ACC112 (cell line): ENCODE measurements at regions not wholly inside any gene's neighbourhood (a gene's known extent, or its start where the extent isn't known, plus 50 kb on each side); places are given as distances from the start of the nearest gene placed in this dataset.

Experiments
- H2AFZ ChIP-seq: fragments of 200-600 bp; sonication (generic); one replicate; pipeline ENCODE4 v1.6.0; 2017; ENCODE audit warnings: antibody characterized with exemption, low read length; ENCODE audit not compliant: unreplicated experiment
- H3K27ac ChIP-seq: fragments of 200-600 bp; sonication (generic); 2 replicates; pipeline ENCODE4 v1.5.1; 2014; ENCODE audit warnings: low read depth, mild to moderate bottlenecking, antibody characterized with exemption, low read length, moderate library complexity
- H3K27me3 ChIP-seq: fragments of 200-600 bp; sonication (generic); 2 replicates; pipeline ENCODE4 v1.6.1; 2014; ENCODE audit warnings: mild to moderate bottlenecking, antibody characterized with exemption, low read length, moderate library complexity, mixed read lengths; ENCODE audit not compliant: insufficient read depth
- H3K36me3 ChIP-seq: fragments of 200-600 bp; sonication (generic); 2 replicates; pipeline ENCODE4 v1.6.1; 2016; ENCODE audit warnings: mild to moderate bottlenecking, antibody characterized with exemption, low read length, moderate library complexity, mixed read lengths; ENCODE audit not compliant: insufficient read depth
- H3K4me1 ChIP-seq: fragments of 200-600 bp; sonication (generic); one replicate; pipeline ENCODE4 v1.6.1; 2016; ENCODE audit warnings: low read length, mixed read lengths; ENCODE audit not compliant: insufficient read depth, unreplicated experiment, control insufficient read depth
- H3K4me3 ChIP-seq: fragments of 200-600 bp; sonication (generic); 2 replicates; pipeline ENCODE4 v1.5.1; 2014; ENCODE audit warnings: mild to moderate bottlenecking, low read depth, low read length
- H3K79me2 ChIP-seq: fragments of 200-600 bp; sonication (generic); one replicate; pipeline ENCODE4 v1.6.0; 2016; ENCODE audit warnings: low read length; ENCODE audit not compliant: control insufficient read depth, unreplicated experiment, insufficient read depth

DNA sequence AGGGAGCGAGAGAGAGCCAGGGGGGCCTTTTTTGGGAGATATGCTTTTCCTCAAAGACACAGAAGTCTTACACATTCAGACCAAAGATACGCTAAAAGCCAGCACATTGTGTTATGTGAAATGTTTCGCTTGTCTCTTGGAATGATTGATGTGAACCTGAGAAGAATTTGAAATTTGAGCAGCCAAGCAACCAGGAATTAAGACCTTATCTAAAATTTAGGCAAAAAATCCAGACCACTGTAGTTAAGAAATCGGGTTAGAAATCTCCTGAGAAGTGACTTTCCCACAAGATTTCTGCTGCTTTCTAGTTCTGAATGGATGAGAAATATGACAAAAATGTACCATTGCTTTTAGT lies 223.2 kb upstream of the GMDS start:
- no peak overlapping the region for H3K4me3 ChIP-seq
- H3K79me2 ChIP-seq, result no peaks in the 10 kb centered on the region
- no peaks in the 10 kb centered on the region for H3K4me1 ChIP-seq
- H2AFZ ChIP-seq, result no peak overlapping the region
- no peak overlapping the region for H3K27ac ChIP-seq
- peaks cover 54% of the 10 kb centered on the region for H3K27me3 ChIP-seq
- no peaks in the 10 kb centered on the region for H3K36me3 ChIP-seq

DNA sequence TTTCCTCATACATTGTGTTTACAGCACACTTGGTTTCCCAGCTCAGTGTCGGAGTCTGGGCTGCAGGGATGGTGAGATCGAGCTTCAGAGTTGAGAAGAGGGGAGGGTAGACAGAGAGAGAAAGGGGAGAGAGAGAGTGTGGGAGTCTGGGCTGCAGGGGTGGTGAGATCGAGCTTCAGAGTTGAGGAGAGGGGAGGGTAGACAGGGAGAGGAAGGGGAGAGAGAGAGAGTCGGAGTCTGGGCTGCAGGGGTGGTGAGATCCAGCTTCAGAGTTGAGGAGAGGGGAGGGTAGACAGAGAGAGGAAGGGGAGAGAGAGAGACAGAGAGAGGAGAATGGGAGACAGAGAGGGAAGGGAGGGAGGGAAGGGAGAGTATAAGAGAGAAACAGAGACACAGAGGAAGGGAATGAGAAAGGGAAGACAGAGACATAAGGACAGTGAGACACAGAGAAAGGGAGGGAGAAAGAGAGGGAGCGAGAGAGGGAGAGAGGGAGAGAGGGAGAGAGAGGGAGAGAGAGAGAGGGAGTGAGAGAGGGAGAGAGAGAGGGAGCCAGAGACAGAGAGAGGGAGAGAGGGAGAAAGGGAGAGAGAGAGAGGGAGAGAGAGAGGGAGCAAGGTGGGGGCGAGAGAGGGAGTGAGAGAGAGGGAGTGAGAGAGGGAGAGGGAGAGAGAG lies 222.7 kb upstream of the GMDS start:
- no peak overlapping the region for H3K27ac ChIP-seq
- H3K4me1 ChIP-seq, result no peaks in the 10 kb centered on the region
- no peaks in the 10 kb centered on the region for H3K79me2 ChIP-seq
- H2AFZ ChIP-seq, result no peak overlapping the region
- peaks cover 54% of the 10 kb centered on the region for H3K27me3 ChIP-seq
- no peaks in the 10 kb centered on the region for H3K36me3 ChIP-seq
- no peak overlapping the region for H3K4me3 ChIP-seq

GRCh38 chr6:2465336-2465735 lies 219.9 kb upstream of the GMDS start:
- Histone ChIP-seq H3K27ac (no peak overlapping the region), H3K79me2 (no peaks in the 10 kb centered on the region), H3K27me3 (peaks cover 44% of the 10 kb centered on the region), H3K4me3 (no peak overlapping the region), H3K4me1 (no peaks in the 10 kb centered on the region), H2AFZ (no peak overlapping the region), H3K36me3 (no peaks in the 10 kb centered on the region)

DNA sequence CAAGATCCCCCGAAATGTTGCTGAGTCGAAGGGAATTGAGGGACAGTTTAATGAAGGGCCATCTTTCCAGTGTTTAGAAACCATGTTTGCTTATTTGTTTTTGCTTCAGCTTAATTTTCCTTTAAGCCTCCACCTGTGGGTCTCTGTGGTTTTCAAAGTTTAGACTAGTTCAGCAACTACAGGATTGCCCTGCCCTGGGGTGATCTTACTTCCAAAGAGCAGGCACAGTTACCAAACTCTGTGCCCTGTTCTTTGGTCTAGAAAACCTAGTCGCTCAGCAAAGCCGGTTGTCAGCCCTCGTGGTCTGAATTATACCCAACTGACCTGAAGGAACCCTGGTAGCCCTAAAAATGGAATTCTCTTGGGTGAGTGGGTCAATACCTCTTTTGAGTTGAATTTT lies 219.2 kb upstream of the GMDS start:
- H3K36me3 ChIP-seq, result no peaks in the 10 kb centered on the region
- no peaks in the 10 kb centered on the region for H3K4me1 ChIP-seq
- peaks cover 37% of the 10 kb centered on the region for H3K27me3 ChIP-seq
- H3K4me3 ChIP-seq, result no peak overlapping the region
- H2AFZ ChIP-seq, result no peak overlapping the region
- H3K79me2 ChIP-seq, result no peaks in the 10 kb centered on the region
- no peak overlapping the region for H3K27ac ChIP-seq

GRCh38 chr6:2462831-2463230 lies 217.4 kb upstream of the GMDS start:
- Histone ChIP-seq H3K27ac (no peak overlapping the region), H2AFZ (no peak overlapping the region), H3K4me1 (no peaks in the 10 kb centered on the region), H3K4me3 (no peak overlapping the region), H3K27me3 (peaks cover 23% of the 10 kb centered on the region), H3K79me2 (no peaks in the 10 kb centered on the region), H3K36me3 (no peaks in the 10 kb centered on the region)

DNA sequence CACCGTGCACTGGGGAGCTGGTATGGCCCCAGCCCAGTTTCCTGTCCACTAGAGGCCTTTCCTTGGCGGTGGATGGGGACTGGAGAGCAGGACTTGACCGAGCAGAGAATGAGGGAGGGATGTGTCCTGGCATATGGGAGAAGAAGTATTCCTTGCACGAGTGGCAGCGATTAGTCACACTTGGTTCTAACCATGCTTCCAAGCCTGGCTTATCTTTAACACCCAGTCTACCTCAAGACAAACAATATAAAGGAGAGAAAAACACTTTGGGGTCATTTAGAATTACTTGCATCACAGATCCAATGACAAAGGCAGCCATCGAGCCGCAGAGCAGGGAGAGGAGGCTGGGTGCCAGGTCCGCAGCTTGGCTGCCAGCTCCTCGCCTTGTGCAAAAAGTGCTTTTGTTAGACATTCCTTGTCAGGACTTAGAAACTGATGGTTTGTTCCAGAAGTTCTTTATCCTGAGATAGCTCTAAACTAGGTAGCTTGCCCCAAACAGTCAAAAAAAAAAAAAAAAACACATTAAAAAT lies 214.9 kb upstream of the GMDS start:
- H3K27me3 ChIP-seq, result 0 out of 2 replicates have a peak, but pooled peaks cover 3% of the 10 kb centered on the region
- H2AFZ ChIP-seq, result no peak overlapping the region
- H3K27ac ChIP-seq, result no peak overlapping the region
- no peaks in the 10 kb centered on the region for H3K4me1 ChIP-seq
- no peak overlapping the region for H3K4me3 ChIP-seq
- H3K36me3 ChIP-seq, result no peaks in the 10 kb centered on the region
- H3K79me2 ChIP-seq, result no peaks in the 10 kb centered on the region

- H3K79me2 ChIP-seq, result no peaks in the 10 kb centered on the region
- peaks cover 17% of the 10 kb centered on the region; the same call in 1 of the 2 replicates for H3K27me3 ChIP-seq
- no peaks in the 10 kb centered on the region for H3K4me1 ChIP-seq
- H3K36me3 ChIP-seq, result no peaks in the 10 kb centered on the region
- H2AFZ ChIP-seq, result no peak overlapping the region
- no peak overlapping the region for H3K27ac ChIP-seq
- H3K4me3 ChIP-seq, result no peak overlapping the region
These were observed 208.8 kb upstream of the GMDS start for GRCh38 chr6:2454180-2454579.

GRCh38 chr6:2450546-2450945 lies 205.1 kb upstream of the GMDS start:
- H3K4me1 ChIP-seq, result no peaks in the 10 kb centered on the region
- H3K4me3 ChIP-seq, result no peak overlapping the region
- H3K36me3 ChIP-seq, result no peaks in the 10 kb centered on the region
- no peak overlapping the region for H2AFZ ChIP-seq
- no peaks in the 10 kb centered on the region for H3K79me2 ChIP-seq
- H3K27ac ChIP-seq, result no peak overlapping the region
- H3K27me3 ChIP-seq, result peaks cover 13% of the 10 kb centered on the region; the same call in 1 of the 2 replicates

DNA sequence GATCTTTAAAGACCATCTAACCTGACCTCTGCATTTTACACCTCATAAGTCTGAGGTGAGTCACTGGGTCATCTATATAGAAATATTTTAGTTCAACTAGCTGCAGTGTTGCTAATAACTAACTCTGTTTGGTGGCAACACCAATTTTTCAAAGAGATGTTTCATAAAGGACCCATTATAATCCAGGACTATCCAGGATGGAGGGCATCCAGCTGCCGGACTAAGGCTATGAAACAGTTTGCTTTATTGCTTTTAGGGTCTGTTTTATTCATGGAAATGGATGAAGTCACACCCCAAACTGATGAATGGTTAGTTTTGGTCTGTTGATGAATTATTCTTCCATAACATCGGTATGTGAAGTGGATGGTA lies 204.2 kb upstream of the GMDS start:
- Histone ChIP-seq H2AFZ (no peak overlapping the region), H3K27me3 (peaks cover 13% of the 10 kb centered on the region; the same call in 1 of the 2 replicates)

DNA sequence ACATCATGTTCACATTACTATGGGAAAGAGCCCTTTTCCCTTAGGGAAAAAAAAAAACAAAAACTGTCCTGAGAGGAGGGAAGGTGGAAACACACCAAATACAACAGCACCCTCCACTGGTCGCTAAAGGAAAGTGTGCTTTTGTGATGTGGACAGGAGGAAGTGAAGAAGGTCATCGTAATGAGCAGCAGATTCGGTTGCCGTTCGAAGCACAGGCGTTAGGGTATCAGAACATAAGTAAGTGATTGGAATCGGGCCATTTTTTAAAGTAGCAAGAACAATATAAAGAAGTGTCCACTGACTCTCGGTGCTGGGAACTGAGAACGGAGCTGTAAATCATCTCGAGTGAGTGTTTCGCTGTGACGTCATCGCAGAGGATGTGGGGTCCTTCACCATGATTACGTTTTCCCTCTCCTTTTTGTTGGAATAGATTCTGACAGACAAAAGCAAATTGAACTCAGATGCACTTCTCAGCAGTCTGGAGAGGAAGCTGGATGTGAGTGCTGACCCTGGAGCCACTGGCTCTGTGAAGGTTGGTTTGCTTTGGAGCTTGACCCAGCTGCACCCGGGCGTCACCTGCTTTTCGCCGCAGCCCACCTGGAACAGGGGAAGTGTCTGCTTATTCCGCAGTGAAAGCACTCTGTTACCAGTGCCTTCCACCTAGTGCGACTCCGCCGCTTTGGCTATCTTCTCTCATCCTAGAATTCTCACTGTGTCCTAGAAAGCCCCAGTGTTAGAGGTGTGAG lies 203.6 kb upstream of the GMDS start:
- Histone ChIP-seq H2AFZ (no peak overlapping the region), H3K79me2 (no peaks in the 10 kb centered on the region), H3K4me3 (peak overlapping the region; percentile 69), H3K36me3 (no peaks in the 10 kb centered on the region), H3K27ac (no peak overlapping the region), H3K27me3 (peaks cover 13% of the 10 kb centered on the region; the same call in 1 of the 2 replicates), H3K4me1 (no peaks in the 10 kb centered on the region)

More for the DNA sequence above, 204.2 kb upstream of the GMDS start:
- no peaks in the 10 kb centered on the region for H3K4me1 ChIP-seq
- no peak overlapping the region for H3K27ac ChIP-seq
- H3K4me3 ChIP-seq, result no peak overlapping the region
- H3K79me2 ChIP-seq, result no peaks in the 10 kb centered on the region
- no peaks in the 10 kb centered on the region for H3K36me3 ChIP-seq

GRCh38 chr6:2447931-2448330 lies 202.5 kb upstream of the GMDS start:
- H3K36me3 ChIP-seq, result no peaks in the 10 kb centered on the region
- H3K4me1 ChIP-seq, result no peaks in the 10 kb centered on the region
- no peak overlapping the region for H3K27ac ChIP-seq
- no peaks in the 10 kb centered on the region for H3K79me2 ChIP-seq
- H3K27me3 ChIP-seq, result 0 out of 2 replicates have a peak, but pooled peaks cover 5% of the 10 kb centered on the region
- H2AFZ ChIP-seq, result no peak overlapping the region
- no peak overlapping the region for H3K4me3 ChIP-seq
